ENCODE measurements at regions not wholly inside any gene's neighbourhood (a gene's known extent, or its start where the extent isn't known, plus 50 kb on each side); places are given as distances from the start of the nearest gene placed in this dataset.

DNA sequence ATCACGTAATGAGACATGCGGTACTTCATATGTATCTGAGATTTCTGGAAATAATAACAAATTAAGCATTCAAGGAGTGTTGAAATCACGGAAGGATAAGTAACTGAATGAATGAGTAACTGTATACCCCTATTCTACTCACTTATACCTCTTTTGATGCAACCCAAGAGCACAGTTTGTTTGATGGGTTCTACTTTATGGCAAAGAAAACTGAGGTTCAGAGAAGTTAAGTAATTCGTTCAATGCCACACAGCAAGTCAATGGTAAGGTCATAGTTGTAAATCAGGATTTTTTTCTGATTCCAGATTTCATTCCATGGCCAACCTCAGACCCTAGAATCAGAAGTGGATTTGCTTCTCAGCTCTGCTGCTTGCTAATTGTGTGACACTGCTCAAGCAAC lies 544.5 kb upstream of the TBX3 start:
- no peaks in the 10 kb centered on the region for H3K36me3 ChIP-seq
- no peaks in the 10 kb centered on the region for H3K27me3 ChIP-seq
- no peaks in the 10 kb centered on the region for H3K9me3 ChIP-seq
- TF ChIP-seq, protein P1, sequence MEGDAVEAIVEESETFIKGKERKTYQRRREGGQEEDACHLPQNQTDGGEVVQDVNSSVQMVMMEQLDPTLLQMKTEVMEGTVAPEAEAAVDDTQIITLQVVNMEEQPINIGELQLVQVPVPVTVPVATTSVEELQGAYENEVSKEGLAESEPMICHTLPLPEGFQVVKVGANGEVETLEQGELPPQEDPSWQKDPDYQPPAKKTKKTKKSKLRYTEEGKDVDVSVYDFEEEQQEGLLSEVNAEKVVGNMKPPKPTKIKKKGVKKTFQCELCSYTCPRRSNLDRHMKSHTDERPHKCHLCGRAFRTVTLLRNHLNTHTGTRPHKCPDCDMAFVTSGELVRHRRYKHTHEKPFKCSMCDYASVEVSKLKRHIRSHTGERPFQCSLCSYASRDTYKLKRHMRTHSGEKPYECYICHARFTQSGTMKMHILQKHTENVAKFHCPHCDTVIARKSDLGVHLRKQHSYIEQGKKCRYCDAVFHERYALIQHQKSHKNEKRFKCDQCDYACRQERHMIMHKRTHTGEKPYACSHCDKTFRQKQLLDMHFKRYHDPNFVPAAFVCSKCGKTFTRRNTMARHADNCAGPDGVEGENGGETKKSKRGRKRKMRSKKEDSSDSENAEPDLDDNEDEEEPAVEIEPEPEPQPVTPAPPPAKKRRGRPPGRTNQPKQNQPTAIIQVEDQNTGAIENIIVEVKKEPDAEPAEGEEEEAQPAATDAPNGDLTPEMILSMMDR (IDR thresholded peaks at IDR 0.05), result no peak
- no peaks in the 10 kb centered on the region for H3K4me1 ChIP-seq (ENCODE audit: control insufficient read depth in 1 of 2, insufficient read depth in 1 of 2, low read depth in 1 of 2, low read length in 1 of 2)
- no peak overlapping the region for H3K27ac ChIP-seq
- no peak overlapping the region for H3K4me3 ChIP-seq (ENCODE audit: low read depth in 1 of 2, low read length in 1 of 2)

DNA sequence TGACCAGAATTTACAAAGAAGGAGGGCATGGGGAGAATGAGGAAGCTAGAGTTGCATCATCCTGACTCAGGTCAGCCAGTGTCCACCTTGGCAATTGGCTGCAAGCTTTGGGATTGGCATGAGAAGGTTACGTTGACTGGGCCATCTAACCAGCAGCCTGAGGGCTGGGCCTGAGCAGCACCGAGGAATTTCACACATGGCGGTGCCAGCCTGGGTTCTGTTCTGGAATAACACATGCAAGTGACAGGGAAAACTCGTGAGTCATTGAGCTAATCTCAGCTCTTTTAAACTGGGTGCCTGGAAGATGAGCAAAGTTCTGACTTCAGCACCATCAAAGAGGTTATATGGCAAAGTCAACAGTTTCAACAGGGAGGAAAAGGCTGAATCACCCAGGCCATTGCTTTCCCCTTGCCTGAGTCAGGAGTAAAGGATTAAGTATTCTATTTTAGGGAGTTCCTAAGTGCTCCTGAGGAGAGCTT lies 543.2 kb upstream of the TBX3 start:
- TF ChIP-seq, protein P1 (IDR thresholded peaks at IDR 0.05), result no peak
- no peaks in the 10 kb centered on the region for H3K27me3 ChIP-seq
- H3K4me1 ChIP-seq (ENCODE audit: control insufficient read depth in 1 of 2, insufficient read depth in 1 of 2, low read depth in 1 of 2, low read length in 1 of 2), result no peaks in the 10 kb centered on the region
- no peak overlapping the region for H3K27ac ChIP-seq
- H3K36me3 ChIP-seq, result no peaks in the 10 kb centered on the region
- no peaks in the 10 kb centered on the region for H3K9me3 ChIP-seq
- H3K4me3 ChIP-seq (ENCODE audit: low read depth in 1 of 2, low read length in 1 of 2), result no peak overlapping the region

DNA sequence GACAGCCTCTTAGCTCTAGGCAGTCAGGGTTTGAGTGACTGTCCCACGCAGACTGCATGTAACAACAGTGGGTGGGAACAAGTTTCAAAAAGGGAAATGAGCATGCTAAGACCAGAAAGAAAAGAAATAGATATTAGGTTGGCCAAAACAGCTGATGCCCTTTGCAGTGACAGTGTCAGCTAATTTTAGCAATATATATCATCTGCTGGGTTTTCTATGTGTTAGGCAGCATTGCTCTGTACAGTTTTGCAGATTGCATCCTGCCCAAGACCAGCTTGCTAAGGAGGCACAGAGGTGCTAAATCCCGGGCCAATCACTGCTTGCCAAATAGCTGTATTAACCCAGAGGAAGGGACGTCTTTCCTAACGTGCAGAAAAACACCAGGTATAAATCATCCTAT lies 541.9 kb upstream of the TBX3 start:
- no peaks in the 10 kb centered on the region for H3K27me3 ChIP-seq

DNA sequence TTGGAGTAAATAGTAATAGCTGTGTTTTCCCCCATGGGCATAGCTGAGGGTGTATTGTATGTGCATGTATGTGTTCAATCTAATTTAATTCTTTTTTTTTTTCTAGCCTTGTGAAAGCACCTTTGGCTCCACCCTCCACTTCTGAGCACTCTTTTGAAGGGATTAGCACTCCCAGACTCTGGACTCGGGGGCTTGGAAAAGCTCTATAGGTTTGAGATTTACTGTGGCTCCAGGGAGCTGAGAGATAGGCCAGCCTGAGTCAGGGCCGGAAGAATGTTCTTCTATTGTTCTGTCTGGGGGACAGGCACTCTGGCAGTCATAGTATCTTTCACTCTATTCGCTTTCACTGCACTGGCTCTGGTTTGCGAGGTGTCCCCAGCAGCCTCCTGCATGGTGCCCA lies 540.0 kb upstream of the TBX3 start:
- H3K27ac ChIP-seq, result no peak overlapping the region
- H3K4me1 ChIP-seq (ENCODE audit: control insufficient read depth in 1 of 2, insufficient read depth in 1 of 2, low read depth in 1 of 2, low read length in 1 of 2), result no peaks in the 10 kb centered on the region
- no peaks in the 10 kb centered on the region for H3K36me3 ChIP-seq
- TF ChIP-seq, protein P1 (IDR thresholded peaks at IDR 0.05), result no peak
- no peaks in the 10 kb centered on the region for H3K9me3 ChIP-seq
- H3K4me3 ChIP-seq (ENCODE audit: low read depth in 1 of 2, low read length in 1 of 2), result no peak overlapping the region
- no peaks in the 10 kb centered on the region for H3K27me3 ChIP-seq

More for the DNA sequence above, 541.9 kb upstream of the TBX3 start:
- H3K27ac ChIP-seq, result no peak overlapping the region
- H3K9me3 ChIP-seq, result no peaks in the 10 kb centered on the region
- no peaks in the 10 kb centered on the region for H3K36me3 ChIP-seq
- H3K4me1 ChIP-seq (ENCODE audit: control insufficient read depth in 1 of 2, insufficient read depth in 1 of 2, low read depth in 1 of 2, low read length in 1 of 2), result no peaks in the 10 kb centered on the region
- TF ChIP-seq, protein P1 (IDR thresholded peaks at IDR 0.05), result no peak
- no peak overlapping the region for H3K4me3 ChIP-seq (ENCODE audit: low read depth in 1 of 2, low read length in 1 of 2)

DNA sequence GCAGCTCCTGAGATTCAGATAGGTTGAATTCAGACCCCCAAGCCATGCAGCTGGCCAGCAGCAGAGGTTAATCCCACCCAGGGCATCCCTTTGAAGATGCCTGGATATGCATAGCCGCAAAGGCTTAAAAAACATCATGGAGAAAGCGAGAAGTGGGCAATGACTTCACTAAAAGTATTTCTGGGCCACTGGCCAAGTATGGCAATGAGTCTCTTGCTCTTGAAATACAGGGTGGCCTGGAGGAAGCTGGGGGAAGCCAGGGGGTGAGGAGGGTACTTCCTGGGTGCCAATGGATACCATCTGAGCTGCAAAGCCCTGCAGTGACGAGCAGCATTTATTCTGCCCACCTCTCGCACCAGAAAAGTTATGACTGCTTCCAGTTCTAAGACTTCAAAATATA lies 539.3 kb upstream of the TBX3 start:
- H3K36me3 ChIP-seq, result no peaks in the 10 kb centered on the region
- H3K4me1 ChIP-seq (ENCODE audit: control insufficient read depth in 1 of 2, insufficient read depth in 1 of 2, low read depth in 1 of 2, low read length in 1 of 2), result no peaks in the 10 kb centered on the region
- no peaks in the 10 kb centered on the region for H3K9me3 ChIP-seq
- no peak overlapping the region for H3K4me3 ChIP-seq (ENCODE audit: low read depth in 1 of 2, low read length in 1 of 2)
- H3K27me3 ChIP-seq, result no peaks in the 10 kb centered on the region
- H3K27ac ChIP-seq, result no peak overlapping the region
- TF ChIP-seq, protein P1 (IDR thresholded peaks at IDR 0.05), result no peak

- Histone ChIP-seq H3K4me1 (ENCODE audit: control insufficient read depth in 1 of 2, insufficient read depth in 1 of 2, low read depth in 1 of 2, low read length in 1 of 2) (no peaks in the 10 kb centered on the region), H3K36me3 (no peaks in the 10 kb centered on the region), H3K27me3 (no peaks in the 10 kb centered on the region)
Measured at GRCh38 chr12:115222220-115222619, 538.2 kb upstream of the TBX3 start.

More at GRCh38 chr12:115222220-115222619, 538.2 kb upstream of the TBX3 start:
- H3K27ac ChIP-seq, result no peak overlapping the region
- no peaks in the 10 kb centered on the region for H3K9me3 ChIP-seq
- H3K4me3 ChIP-seq (ENCODE audit: low read depth in 1 of 2, low read length in 1 of 2), result no peak overlapping the region
- TF ChIP-seq, protein P1 (IDR thresholded peaks at IDR 0.05), result no peak
